Keratinocyte (primary cell): ENCODE measurements at regions not wholly inside any gene's neighbourhood (a gene's known extent, or its start where the extent isn't known, plus 50 kb on each side); places are given as distances from the start of the nearest gene placed in this dataset.

Experiments used
- CTCF ChIP-seq, 3 experiments: IDR thresholded peaks in 1 of 3; conservative IDR thresholded peaks in 1 of 3; optimal IDR thresholded peaks in 1 of 3; 2 replicates in 2 of 3; 3 replicates in 1 of 3; pipeline versions ENCODE3 to v1.5.1; 2011; ENCODE audit warnings: low read length in 3 of 3, mild to moderate bottlenecking in 3 of 3, moderate library complexity in 2 of 3, control low read depth in 1 of 3, inconsistent platforms in 1 of 3; ENCODE audit not compliant: insufficient read depth in 2 of 3; ENCODE audit errors: extremely low read depth in 1 of 3
- EZH2 ChIP-seq: IDR thresholded peaks from one replicate; pipeline ENCODE4 v1.6.1; 2012; ENCODE audit warnings: inconsistent platforms, mild to moderate bottlenecking, low read length, moderate library complexity

- no peak for TF ChIP-seq CTCF (optimal IDR thresholded peaks at IDR 0.05 in 1 of 3, IDR thresholded peaks at IDR 0.05 in 1 of 3, conservative IDR thresholded peaks at IDR 0.05 in 1 of 3; ENCODE audit: extremely low read depth in 1 of 3, insufficient read depth in 2 of 3, low read length in 3 of 3)
- TF ChIP-seq EZH2: no peak
These were observed 92.4 kb upstream of the PPP2R2D start for GRCh38 chr10:131808370-131808930.
